SK-MEL-5 (cell line): ENCODE measurements at regions not wholly inside any gene's neighbourhood (a gene's known extent, or its start where the extent isn't known, plus 50 kb on each side); places are given as distances from the start of the nearest gene placed in this dataset.
"Not testable (repeated sequence)": the region's sequence is repeated elsewhere in the genome, so short reads cannot be mapped to it uniquely, and the experiment has no call there.

Experiments
- DNase-seq: peaks from one replicate; pipeline ENCODE4 v3.0.0-alpha.2; 2016; ENCODE audit warnings: low read depth, low spot score
- in situ Hi-C: cut with HindIII; loops from 2 replicates; pipeline ENCODE4 v1.10.0; 2016; ENCODE audit warnings: low sequenced_read_pairs, high pct_unique_total_duplicates, low pct_unique_long_range_greater_than_20kb

- in situ Hi-C loops: no loop called here
- no peak for DNase-seq
Observed at GRCh38 chr5:36383942-36384341, 82.2 kb upstream of the RANBP3L start.

- in situ Hi-C loops: no loop called here
- DNase-seq: no peak
Observed at GRCh38 chr5:36384845-36385244, 83.1 kb upstream of the RANBP3L start.

- DNase-seq: no peak
- in situ Hi-C loops: no loop called here
Observed at GRCh38 chr5:36385495-36385894, 83.8 kb upstream of the RANBP3L start.

GRCh38 chr5:36388288-36388687, 86.6 kb upstream of the RANBP3L start:
- in situ Hi-C loops: no loop called here
- DNase-seq: no peak

GRCh38 chr5:36389245-36389644, 87.5 kb upstream of the RANBP3L start:
- in situ Hi-C loops: no loop called here
- DNase-seq: no peak

- DNase-seq: no peak
- in situ Hi-C loops: no loop called here
Observed at GRCh38 chr5:36390640-36391039, 88.9 kb upstream of the RANBP3L start.

GRCh38 chr5:36392186-36392585, 90.5 kb upstream of the RANBP3L start:
- in situ Hi-C loops: no loop called here

GRCh38 chr5:36392818-36393217, 91.1 kb upstream of the RANBP3L start:
- in situ Hi-C loops: no loop called here

More at GRCh38 chr5:36392186-36392585, 90.5 kb upstream of the RANBP3L start:
- DNase-seq: no peak

GRCh38 chr5:36393656-36394428, 92.1 kb upstream of the RANBP3L start:
- in situ Hi-C loops: no loop called here
- peak; percentile 23 for DNase-seq

More at GRCh38 chr5:36392818-36393217, 91.1 kb upstream of the RANBP3L start:
- DNase-seq: no peak

- in situ Hi-C loops: no loop called here
Observed at GRCh38 chr5:36395260-36395659, 93.6 kb upstream of the RANBP3L start.

GRCh38 chr5:36395947-36396346, 94.2 kb upstream of the RANBP3L start:
- DNase-seq, in situ Hi-C loops: not testable (repeated sequence)

More at GRCh38 chr5:36395260-36395659, 93.6 kb upstream of the RANBP3L start:
- DNase-seq: no peak

- no peak for DNase-seq
- in situ Hi-C loops: no loop called here
Observed at GRCh38 chr5:36396640-36397039, 94.9 kb upstream of the RANBP3L start.

GRCh38 chr5:36397901-36398536, 96.3 kb upstream of the RANBP3L start:
- in situ Hi-C loops: no loop called here
- DNase-seq: peak; percentile 55

GRCh38 chr5:36402512-36402906, 100.8 kb upstream of the RANBP3L start:
- DNase-seq: no peak

GRCh38 chr5:36403632-36404311, 102.1 kb upstream of the RANBP3L start:
- in situ Hi-C loops: loop anchor here (25.0 kb wide), 1 partner anchor 309 kb away; no protein-coding TSS in a partner anchor
- DNase-seq: no peak

More at GRCh38 chr5:36402512-36402906, 100.8 kb upstream of the RANBP3L start:
- in situ Hi-C loops: loop anchor here (25.0 kb wide), 1 partner anchor 310 kb away; no protein-coding TSS in a partner anchor

- no peak for DNase-seq
- in situ Hi-C loops: loop anchor here (25.0 kb wide), 1 partner anchor 306 kb away; no protein-coding TSS in a partner anchor
Observed at GRCh38 chr5:36406023-36406422, 104.3 kb upstream of the RANBP3L start.

GRCh38 chr5:36407396-36407795, 105.7 kb upstream of the RANBP3L start:
- in situ Hi-C loops: loop anchor here (25.0 kb wide), 1 partner anchor 305 kb away; no protein-coding TSS in a partner anchor
- DNase-seq: no peak

- DNase-seq: not testable (repeated sequence)
- in situ Hi-C loops: loop anchor here (25.0 kb wide), 1 partner anchor 303 kb away; no protein-coding TSS in a partner anchor
Observed at GRCh38 chr5:36409711-36410110, 108.0 kb upstream of the RANBP3L start.
